ENCODE measurements at regions not wholly inside any gene's neighbourhood (a gene's known extent, or its start where the extent isn't known, plus 50 kb on each side); places are given as distances from the start of the nearest gene placed in this dataset.
"Not testable (repeated sequence)": the region's sequence is repeated elsewhere in the genome, so short reads cannot be mapped to it uniquely, and the experiment has no call there.

DNA sequence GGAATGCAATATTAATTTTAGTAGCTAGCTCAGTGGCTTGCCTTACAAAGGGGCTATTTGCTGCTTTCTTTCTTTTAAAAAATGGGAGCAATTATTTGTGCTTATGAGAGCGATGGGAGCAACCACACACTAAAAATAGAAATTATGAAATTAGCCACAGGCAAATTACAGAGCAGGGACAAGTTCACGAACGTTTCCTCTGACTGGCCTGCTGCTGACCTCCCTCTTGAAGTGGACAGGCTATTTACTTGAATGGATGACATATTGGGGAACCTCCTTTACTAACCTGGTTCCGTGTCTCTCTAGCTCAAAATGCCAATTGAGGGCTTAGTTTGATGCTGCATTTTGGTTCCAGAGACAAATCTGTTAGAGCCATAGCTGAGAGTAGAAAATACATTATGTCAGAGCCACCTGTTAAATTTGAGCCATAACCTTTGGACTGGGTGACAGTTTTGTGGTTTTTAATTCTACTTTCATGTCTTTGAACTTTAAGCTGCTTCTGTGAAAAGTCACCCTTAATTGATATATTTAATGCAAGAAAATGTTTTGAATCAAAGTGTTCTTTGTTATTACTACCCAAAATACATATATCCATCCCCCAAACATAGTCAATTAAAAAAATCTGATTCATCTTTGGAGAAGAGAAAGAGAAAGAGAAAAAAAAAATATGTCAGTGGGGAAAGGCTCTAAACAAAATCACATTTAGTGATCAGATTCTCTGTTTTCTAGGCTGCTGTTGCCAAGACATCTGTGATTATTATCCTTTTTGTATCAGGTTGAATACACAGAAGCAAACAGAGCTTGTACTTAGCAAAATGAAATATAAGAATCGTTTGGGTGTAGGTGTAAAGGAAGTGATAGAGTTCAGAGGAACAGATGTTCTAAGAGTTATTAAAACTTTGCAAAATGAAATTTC, 351.9 kb downstream of the ADGRL2 start:
- no peak for DNase-seq

- no peak for DNase-seq
These were observed 344.9 kb downstream of the ADGRL2 start for GRCh38 chr1:82145656-82146055.

DNA sequence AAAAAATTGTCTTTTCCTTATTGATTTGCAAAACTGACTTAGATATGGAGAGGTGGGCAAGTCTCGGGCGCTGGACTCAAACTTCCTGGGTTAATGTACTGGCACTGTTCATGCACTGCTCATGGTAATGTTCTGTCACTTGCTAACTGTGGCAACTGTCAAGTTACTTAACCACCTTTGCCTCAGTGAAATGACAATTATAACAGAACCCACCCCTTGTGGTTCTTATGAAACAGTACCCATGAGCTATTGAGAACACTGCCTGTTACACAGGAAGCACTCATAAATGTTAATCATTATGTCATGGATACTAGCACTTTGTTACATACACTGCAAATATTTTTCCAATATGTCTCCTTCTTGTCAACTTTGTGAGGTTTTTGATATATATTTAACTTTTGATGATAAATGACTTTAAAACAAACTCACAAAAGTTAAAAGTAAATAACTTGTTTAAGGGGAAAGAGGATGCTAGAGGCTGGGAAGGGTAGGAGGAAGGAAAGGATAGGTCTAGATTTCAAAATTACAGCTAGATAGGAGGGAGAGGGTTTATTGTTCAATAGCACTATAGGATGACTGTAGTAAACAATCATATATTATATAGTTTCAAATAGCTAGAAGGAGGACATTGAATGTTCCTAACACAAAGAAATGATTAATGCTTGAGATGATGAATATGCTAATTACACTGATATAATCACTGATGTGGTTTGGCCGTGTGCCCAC, 342.5 kb downstream of the ADGRL2 start:
- DNase-seq = no peak

DNA sequence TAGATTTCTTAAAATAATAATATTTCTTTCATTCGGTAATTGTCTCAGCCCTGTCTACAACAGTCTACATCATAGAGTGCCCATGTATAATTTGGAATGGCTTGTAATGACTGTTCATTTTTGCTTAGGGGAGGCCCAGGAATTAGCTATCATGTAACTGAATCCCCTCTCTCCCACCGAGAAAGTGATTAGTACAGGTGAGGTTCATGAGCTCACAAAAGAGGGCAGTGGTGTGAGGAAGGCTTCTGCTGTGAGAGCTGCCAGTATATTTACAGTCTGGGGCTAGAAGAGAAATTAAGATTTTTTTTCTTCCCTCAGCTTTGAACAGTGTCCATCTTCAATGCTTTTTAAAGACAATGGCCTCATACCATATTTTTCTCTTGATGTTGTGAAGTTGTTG, 340.7 kb downstream of the ADGRL2 start:
- no peak for DNase-seq

DNA sequence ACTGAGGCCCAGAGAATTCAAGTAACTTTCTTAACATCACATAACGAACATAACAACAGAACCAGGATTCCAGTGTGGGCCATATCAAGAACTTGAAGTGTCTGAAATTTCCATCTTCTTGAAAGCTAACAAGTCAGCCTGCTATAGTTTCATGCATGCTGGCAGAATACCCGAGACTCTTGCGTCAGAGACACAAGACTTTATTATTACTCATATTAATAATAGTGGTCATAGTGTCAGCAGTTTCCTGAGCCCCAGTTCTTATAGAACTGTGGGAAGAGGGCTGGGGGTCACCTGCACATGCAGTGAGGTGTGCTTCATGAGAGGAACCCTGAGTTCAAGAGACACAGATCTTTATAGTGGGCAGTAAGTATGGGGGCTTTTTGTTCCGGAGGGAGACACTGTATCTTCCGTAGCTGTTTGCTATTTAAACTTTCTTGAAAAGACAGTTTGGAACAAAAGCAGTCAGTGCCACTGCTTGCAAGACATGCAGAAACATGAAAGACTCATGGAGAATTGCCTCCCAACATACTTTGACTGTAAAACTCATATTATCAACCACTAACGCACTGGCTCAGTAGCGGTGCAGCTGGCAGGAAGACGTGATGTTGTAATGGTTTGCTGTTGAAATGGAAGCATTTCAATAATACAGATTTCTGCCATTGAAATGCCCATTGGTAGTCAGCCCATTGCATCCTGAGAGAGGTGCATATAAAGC, 339.2 kb downstream of the ADGRL2 start:
- DNase-seq = no peak

GRCh38 chr1:82136351-82136750, 335.6 kb downstream of the ADGRL2 start:
- not testable (repeated sequence) for DNase-seq

DNA sequence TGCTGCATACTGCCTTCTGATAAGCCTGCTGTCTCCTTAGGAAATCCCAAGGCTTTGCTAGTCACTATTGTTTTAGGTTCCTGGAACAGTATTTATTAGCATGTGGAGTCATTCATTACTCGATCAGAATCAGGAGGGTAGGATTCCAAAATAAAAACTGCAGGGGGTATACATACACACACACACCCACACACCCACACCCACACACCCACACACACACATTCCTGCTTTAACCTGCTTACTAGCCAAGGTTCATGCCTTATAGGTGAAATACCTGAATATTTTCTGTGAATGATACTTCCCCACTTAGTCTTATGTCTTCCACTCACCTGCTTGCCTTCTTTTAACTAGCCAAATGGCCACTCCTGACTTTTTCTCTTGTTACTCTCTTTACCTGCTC, 325.1 kb downstream of the ADGRL2 start:
- DNase-seq = no peak

- DNase-seq = no peak
These were observed 324.4 kb downstream of the ADGRL2 start for GRCh38 chr1:82125119-82125518.

GRCh38 chr1:82121421-82121820, 320.7 kb downstream of the ADGRL2 start:
- DNase-seq = no peak

- DNase-seq = no peak
These were observed 315.4 kb downstream of the ADGRL2 start for GRCh38 chr1:82116105-82116504.

GRCh38 chr1:82114887-82115286, 314.2 kb downstream of the ADGRL2 start:
- DNase-seq = no peak

GRCh38 chr1:82110366-82111254, 309.9 kb downstream of the ADGRL2 start:
- no peak for DNase-seq

DNA sequence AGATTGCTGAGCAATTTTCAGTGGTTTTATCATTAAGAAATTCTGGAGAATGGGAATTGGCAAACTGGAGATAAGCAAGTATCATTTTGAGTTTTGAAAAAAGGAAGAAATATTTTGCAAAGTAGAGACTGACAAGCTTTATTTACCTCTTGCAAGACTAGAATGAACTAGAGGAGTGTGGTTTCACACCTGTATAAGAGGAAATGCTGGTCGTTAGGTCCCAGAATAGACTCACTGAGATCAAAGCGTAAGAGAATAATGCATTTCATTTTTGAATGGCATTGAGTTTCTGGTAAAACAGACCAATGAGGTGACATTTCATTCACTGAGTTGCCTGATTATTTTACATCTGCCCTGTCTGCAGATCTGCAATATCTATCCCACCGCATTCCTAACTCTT, 308.1 kb downstream of the ADGRL2 start:
- DNase-seq = no peak

DNA sequence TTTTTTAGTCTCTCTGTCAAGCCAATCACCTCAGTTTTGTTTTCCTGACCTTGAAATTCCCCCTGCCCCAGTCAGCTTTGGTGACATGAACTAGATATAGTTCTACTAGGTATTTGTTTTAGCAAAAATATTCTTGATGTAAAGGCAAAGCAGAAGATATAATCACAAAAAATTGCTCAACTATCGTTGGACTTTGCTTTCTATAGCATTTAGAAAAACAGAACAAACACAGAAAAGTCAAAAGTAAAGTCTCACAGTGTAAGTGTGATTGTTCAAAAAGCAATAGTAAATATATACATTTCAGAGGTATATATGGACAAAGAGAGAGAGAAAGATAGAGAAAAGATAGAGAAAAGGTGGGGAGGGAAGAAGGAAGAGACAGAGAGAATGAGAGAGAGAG, 305.9 kb downstream of the ADGRL2 start:
- no peak for DNase-seq

DNA sequence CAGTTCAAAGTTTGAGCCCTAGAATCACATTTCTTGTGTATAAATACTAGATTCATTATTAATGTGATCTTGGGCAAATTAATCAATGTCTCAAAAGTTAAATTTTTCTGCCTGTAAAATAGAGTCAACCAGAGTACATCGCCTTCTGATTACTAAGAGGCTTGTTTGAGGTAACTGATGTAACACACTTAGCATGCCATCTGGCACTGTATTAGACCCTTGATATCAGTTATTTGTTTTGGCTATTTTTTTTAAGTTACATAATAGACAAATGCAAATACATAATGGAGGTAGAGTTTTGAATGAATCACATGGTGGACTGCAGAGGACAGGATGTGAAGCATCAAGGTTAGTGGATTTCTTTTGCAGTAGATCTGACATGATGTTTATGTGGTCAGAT, 298.4 kb downstream of the ADGRL2 start:
- DNase-seq = no peak

DNA sequence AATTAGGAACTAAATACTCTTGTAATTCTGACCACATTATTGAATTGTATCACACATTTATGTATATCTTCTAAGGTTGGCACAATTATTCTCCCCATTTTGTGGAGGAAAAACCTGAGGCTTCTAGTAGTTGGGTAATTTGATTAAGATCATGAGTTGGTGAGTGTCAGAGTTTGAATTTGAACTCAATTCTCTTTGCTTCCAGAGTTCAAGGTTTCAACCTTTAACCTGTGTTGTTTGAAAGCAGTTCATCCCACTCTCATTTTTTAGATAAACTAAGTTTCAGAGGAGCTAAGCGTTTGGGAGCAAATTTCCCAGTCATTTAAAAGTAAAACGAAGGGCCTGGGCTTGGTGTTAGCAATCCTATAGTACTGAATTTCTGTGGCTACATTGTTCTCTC, 293.4 kb downstream of the ADGRL2 start:
- no peak for DNase-seq

DNA sequence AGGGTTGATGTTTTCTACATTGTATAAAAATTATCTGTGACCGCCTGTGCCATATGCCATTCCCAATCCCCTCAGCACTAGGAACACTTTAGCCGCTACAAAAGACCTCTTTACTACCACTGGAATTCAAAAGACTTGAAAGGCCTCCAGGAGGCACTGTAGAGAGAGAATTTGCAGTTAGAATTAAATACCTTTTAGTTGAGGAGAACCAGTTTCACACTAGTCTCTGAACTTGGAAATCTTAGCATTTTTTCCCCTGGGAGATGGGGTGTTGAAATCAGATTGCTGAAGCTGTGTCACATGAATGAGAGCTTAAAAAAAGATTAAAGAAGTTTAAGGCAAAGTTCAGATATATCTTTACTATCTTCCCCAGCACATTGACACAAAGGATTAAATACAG, 291.0 kb downstream of the ADGRL2 start:
- no peak for DNase-seq

- DNase-seq = no peak
These were observed 290.5 kb downstream of the ADGRL2 start for GRCh38 chr1:82091265-82091664.

DNA sequence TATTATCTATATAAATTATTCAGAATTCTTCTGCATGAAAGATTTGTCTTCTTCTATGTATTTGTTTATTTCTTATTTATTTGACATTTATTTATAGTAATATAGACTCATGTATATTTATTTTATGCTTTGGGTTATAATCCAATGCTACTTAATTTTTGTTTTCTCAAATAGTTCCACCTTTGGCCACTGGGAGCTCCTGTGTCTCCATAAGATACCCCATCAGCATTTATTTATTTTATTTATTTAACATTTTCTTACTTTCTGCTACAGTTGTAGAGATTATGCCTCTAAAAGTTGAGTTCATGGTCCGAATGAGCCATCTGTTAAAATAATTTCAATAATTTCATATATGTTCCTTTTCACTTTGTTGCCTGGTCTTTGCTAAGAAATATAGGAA, 289.4 kb downstream of the ADGRL2 start:
- DNase-seq = no peak

GRCh38 chr1:82086739-82087138, 286.0 kb downstream of the ADGRL2 start:
- DNase-seq = peak; percentile 27

- no peak for DNase-seq
These were observed 278.9 kb downstream of the ADGRL2 start for GRCh38 chr1:82079607-82080006.

GRCh38 chr1:82073659-82074058, 272.9 kb downstream of the ADGRL2 start:
- DNase-seq = no peak

DNA sequence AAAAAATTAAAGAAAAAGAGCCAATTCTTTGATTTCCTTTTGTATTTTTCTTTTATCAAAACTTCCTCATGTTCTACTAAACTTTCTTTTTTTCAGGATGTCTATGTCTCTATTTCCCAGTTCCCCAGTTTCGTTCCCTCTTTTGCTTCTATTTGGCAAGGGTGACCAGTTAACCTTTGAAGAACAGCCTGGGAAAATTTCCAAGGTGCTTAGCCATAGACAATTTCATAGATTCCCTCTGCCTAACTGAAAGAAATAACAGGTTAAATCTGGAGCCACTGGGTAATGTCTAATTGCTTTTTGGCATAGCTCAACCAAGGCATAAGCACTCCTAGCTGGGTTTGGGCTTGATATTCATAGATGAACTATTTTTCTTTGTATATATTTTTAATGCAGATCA, 272.3 kb downstream of the ADGRL2 start:
- no peak for DNase-seq
